Urinary bladder (tissue), 3 donors: ENCODE measurements at regions not wholly inside any gene's neighbourhood (a gene's known extent, or its start where the extent isn't known, plus 50 kb on each side); places are given as distances from the start of the nearest gene placed in this dataset.
"Not testable (repeated sequence)": the region's sequence is repeated elsewhere in the genome, so short reads cannot be mapped to it uniquely, and the experiment has no call there.

Experiments used
- DNase-seq: peaks from one replicate; pipeline ENCODE4 v3.0.0-alpha.2; 2015; ENCODE audit errors: extremely low spot score
- H3K27ac ChIP-seq: one replicate; pipeline ENCODE4 v1.5.1; 2013; ENCODE audit warnings: low read depth, mild to moderate bottlenecking, moderate library complexity
- H3K36me3 ChIP-seq: one replicate; pipeline ENCODE4 v1.6.1; 2013; ENCODE audit warnings: mild to moderate bottlenecking, moderate library complexity; ENCODE audit not compliant: insufficient read depth
- H3K4me1 ChIP-seq: one replicate; pipeline ENCODE4 v1.6.1; 2013; ENCODE audit warnings: mild to moderate bottlenecking, moderate library complexity; ENCODE audit not compliant: insufficient read depth
- H3K4me3 ChIP-seq: one replicate; pipeline ENCODE4 v1.5.1; 2013; ENCODE audit warnings: low read depth, low read length
- WGBS: extraction: QIAGEN DNeasy Blood & Tissue Kit; methylation state at CpG from one replicate; pipeline ENCODE4 v1.1.7; 2013; 5-methylcytosine and 5-hydroxymethylcytosine counted together
- donor health status: healthy with polysubstance abuse.
- donor health status: healthy.

- H3K4me1 ChIP-seq, H3K27ac ChIP-seq, DNase-seq, H3K36me3 ChIP-seq, H3K4me3 ChIP-seq: not testable (repeated sequence)
- 86% methylated on average over 6 of the region's 6 CpGs for WGBS
Measured at GRCh38 chr1:195722146-195722545, 886.1 kb downstream of the KCNT2 start.

DNA sequence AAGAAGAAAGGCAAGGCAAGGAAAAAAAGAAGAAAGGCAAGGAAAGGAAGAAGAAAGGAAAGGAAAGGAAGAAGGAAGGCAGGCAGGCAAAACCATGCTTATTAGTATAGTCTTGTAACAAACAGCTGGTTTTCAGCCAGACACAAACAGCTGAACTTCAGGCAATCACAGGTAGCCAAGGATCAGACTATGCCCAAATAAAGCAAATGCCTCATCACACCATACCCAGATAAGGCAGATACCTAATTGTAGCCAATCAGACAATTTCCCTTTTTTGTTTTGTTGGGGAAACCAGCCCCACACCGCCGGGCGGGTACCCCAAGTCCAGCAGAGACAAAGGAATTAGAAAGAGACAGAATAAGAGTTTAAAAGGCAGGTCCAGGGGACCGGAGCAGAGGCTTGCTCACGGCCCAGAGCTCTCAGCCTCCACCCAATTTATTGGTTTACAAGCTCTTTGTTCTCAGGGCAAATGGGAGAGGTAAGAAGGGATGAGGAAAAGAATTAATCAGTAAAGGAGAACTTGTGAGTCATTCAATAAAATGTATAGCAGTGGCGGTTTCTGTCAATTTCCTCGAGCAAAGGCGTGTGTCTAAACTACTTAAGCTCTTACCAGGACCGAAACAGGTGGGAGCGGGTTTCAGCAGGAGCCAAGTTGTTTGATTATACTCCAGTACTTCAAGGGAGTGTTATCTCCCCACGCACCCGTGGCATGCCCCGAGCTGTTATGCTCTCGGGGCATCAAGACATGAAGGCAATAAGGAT is 886.8 kb downstream of the KCNT2 start:
- H3K4me1 ChIP-seq, result no peaks in the 10 kb centered on the region
- no peaks in the 10 kb centered on the region for H3K36me3 ChIP-seq
- 89% methylated on average over 14 of the region's 14 CpGs for WGBS
- DNase-seq, result no peak
- no peak overlapping the region for H3K4me3 ChIP-seq
- no peak overlapping the region for H3K27ac ChIP-seq

DNA sequence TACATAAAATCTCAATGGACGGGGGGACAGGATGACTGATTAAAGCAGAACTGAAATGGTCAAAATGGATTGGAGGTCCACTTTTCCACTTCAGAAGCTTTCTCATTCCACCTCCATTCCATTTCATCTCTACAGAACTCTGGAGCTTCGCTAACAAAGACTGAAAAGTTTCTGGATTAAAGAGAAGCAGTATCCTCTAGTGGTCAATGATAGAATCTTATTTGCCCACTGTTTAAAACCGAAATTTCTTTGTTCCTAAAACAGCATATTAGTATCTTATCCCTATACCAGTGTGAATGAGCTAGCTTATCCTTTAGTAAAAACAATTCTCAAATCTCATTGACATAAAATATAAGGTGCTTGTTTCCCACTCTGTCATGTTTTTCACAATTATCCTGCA is 890.6 kb downstream of the KCNT2 start:
- Histone ChIP-seq H3K27ac (no peak overlapping the region), H3K4me3 (no peak overlapping the region), H3K36me3 (no peaks in the 10 kb centered on the region), H3K4me1 (no peaks in the 10 kb centered on the region)
- WGBS, result 52% methylated on average over 3 of the region's 3 CpGs
- DNase-seq, result no peak

GRCh38 chr1:195715652-195716051 is 892.6 kb downstream of the KCNT2 start:
- 68% methylated on average over 2 of the region's 2 CpGs for WGBS
- H3K4me3 ChIP-seq, result no peak overlapping the region
- H3K27ac ChIP-seq, result no peak overlapping the region
- no peaks in the 10 kb centered on the region for H3K36me3 ChIP-seq
- no peak for DNase-seq
- H3K4me1 ChIP-seq, result no peaks in the 10 kb centered on the region

- 49% methylated on average over 1 of the region's 1 CpG for WGBS
- DNase-seq, result no peak
- Histone ChIP-seq H3K4me1 (no peaks in the 10 kb centered on the region), H3K27ac (no peak overlapping the region), H3K36me3 (no peaks in the 10 kb centered on the region), H3K4me3 (no peak overlapping the region)
Measured at GRCh38 chr1:195714248-195714647, 894.0 kb downstream of the KCNT2 start.

GRCh38 chr1:195709821-195710220 is 898.4 kb downstream of the KCNT2 start:
- WGBS, result 54% methylated on average over 3 of the region's 3 CpGs
- no peak for DNase-seq
- Histone ChIP-seq H3K36me3 (no peaks in the 10 kb centered on the region), H3K27ac (no peak overlapping the region), H3K4me1 (no peaks in the 10 kb centered on the region), H3K4me3 (no peak overlapping the region)

- H3K27ac ChIP-seq, result no peak overlapping the region
- no peaks in the 10 kb centered on the region for H3K36me3 ChIP-seq
- 94% methylated on average over 2 of the region's 2 CpGs for WGBS
- DNase-seq, result no peak
- no peaks in the 10 kb centered on the region for H3K4me1 ChIP-seq
- no peak overlapping the region for H3K4me3 ChIP-seq
Measured at GRCh38 chr1:195704028-195704427, 904.2 kb downstream of the KCNT2 start.

GRCh38 chr1:195701149-195701548 is 907.1 kb downstream of the KCNT2 start:
- no peaks in the 10 kb centered on the region for H3K4me1 ChIP-seq
- no peak overlapping the region for H3K4me3 ChIP-seq
- DNase-seq, result no peak
- no peaks in the 10 kb centered on the region for H3K36me3 ChIP-seq
- H3K27ac ChIP-seq, result no peak overlapping the region
- 78% methylated on average over 5 of the region's 5 CpGs for WGBS

DNA sequence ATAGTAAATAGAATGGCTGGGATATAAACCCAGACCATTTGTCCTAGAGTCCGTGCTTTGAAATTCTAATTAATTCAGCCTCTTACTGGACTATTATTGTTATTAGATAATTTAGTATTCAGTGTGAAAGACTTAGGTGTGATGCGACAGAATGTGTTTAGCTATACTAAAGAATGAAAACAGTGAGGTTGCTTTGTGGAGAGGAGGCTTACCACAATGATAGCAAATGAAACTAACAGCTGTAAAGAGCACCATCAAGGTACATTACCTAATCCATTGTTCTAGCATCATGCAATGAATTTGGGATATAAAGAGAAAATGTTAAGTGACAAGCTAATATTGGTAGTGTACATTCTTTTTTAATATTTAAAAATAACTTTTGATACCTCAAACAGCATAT is 911.1 kb downstream of the KCNT2 start:
- no peak overlapping the region for H3K27ac ChIP-seq
- H3K36me3 ChIP-seq, result no peaks in the 10 kb centered on the region
- 93% methylated on average over 2 of the region's 2 CpGs for whole genome bisulfite sequencing
- no peaks in the 10 kb centered on the region for H3K4me1 ChIP-seq
- H3K4me3 ChIP-seq, result no peak overlapping the region
- DNase-seq, result no peak

DNA sequence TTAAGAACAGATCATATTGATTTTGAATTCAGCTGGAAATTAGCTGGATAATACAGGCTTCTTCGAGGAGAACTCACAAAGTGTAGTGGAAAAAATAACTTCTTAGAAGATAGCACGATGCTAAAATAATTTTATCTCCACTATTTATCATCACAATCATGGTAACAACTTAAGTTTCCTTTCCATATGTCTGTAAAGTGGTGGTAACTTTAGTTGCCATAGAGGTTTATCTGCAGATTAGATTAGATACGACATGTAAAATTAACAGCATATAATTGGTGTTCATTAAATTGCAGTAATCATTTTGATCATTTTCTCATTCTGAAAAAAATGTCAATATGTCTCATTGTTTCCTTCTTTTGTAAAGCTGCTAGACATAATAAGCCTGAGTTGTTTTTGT is 921.5 kb downstream of the KCNT2 start:
- Histone ChIP-seq H3K36me3 (no peaks in the 10 kb centered on the region), H3K4me3 (no peak overlapping the region), H3K4me1 (no peaks in the 10 kb centered on the region), H3K27ac (no peak overlapping the region)
- WGBS, result 53% methylated on average over 3 of the region's 3 CpGs
- DNase-seq, result no peak

GRCh38 chr1:195664628-195665027 is 943.6 kb downstream of the KCNT2 start:
- WGBS, result 81% methylated on average over 1 of the region's 1 CpG
- no peak for DNase-seq
- Histone ChIP-seq H3K36me3 (no peaks in the 10 kb centered on the region), H3K27ac (no peak overlapping the region), H3K4me1 (no peaks in the 10 kb centered on the region), H3K4me3 (no peak overlapping the region)

DNA sequence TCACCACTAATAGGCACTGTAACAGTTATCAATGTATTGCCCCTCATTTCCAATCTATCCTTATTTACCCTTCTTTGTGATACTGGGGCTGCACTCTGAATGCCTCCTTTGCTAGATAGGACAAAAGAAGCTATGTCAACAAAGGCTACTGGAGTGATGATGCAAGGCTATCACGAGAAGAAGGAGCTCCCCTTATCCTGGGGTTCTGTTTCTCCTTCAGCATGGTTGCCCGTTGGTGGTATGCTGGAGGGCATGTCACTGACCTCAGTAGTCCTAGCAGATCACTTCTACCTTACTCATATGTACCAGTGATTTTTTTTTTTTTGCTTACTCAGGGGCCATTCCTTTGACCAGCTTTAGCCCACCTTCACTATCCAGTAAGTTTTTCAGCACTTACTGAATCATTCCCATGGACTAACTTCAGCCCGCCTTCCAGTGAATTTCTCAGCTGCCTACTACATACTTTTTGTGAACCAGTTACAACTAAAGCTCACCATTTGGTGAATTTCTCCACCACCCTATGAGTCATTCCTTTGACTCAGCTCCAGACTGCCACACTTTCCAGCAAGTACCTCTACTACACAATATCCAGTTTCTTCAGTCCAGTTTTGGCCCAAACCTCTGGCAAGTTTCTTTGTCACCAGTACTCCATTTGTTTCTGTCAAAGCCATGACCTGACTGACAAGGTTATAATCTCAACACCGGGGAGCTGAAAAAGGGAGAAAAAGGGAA is 944.5 kb downstream of the KCNT2 start:
- no peaks in the 10 kb centered on the region for H3K36me3 ChIP-seq
- 84% methylated on average over 4 of the region's 4 CpGs for WGBS
- no peaks in the 10 kb centered on the region for H3K4me1 ChIP-seq
- DNase-seq, result no peak
- H3K4me3 ChIP-seq, result no peak overlapping the region
- no peak overlapping the region for H3K27ac ChIP-seq

DNA sequence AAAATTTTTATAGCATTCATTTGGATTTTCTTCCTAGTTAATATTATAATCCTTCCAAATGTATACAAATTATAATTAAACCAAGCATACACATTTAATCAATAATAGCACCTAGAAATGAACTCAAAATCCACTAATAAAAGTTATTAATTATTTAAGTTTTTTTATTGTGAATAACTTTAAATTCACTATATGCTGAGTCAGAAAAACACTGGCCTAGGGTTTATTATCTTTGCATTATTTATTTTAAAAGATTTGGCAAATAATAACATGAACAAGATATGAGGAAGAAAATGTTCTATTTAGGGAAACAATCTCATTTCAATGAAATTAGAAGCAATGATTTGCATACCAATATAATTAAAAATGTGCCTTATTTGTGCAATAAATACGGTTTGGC is 951.5 kb downstream of the KCNT2 start:
- Histone ChIP-seq H3K36me3 (no peaks in the 10 kb centered on the region), H3K4me1 (no peaks in the 10 kb centered on the region), H3K4me3 (no peak overlapping the region), H3K27ac (no peak overlapping the region)
- DNase-seq, result no peak
- WGBS, result 74% methylated on average over 1 of the region's 1 CpG

- not testable (repeated sequence) for DNase-seq, H3K4me3 ChIP-seq, H3K4me1 ChIP-seq, H3K36me3 ChIP-seq, H3K27ac ChIP-seq
- WGBS, result 94% methylated on average over 2 of the region's 2 CpGs
Measured at GRCh38 chr1:195648875-195649274, 959.4 kb downstream of the KCNT2 start.
